IMR-90 (cell line): ENCODE measurements at regions not wholly inside any gene's neighbourhood (a gene's known extent, or its start where the extent isn't known, plus 50 kb on each side); places are given as distances from the start of the nearest gene placed in this dataset.

ENCODE experiments used
- CEBPB ChIP-seq: IDR thresholded peaks from 2 replicates; pipeline ENCODE4 v1.6.1; 2012; ENCODE audit warnings: low read depth, low read length, improper control_type of control experiment
- CHD1 ChIP-seq: IDR thresholded peaks from 2 replicates; pipeline ENCODE4 v1.6.1; 2012; ENCODE audit warnings: low read depth, low read length, improper control_type of control experiment
- CTCF ChIP-seq: conservative IDR thresholded peaks from 2 replicates; pipeline ENCODE4 v1.5.1; 2012; ENCODE audit warnings: mild to moderate bottlenecking, low read depth, low read length, improper control_type of control experiment
- MAFK ChIP-seq: IDR thresholded peaks from 2 replicates; pipeline ENCODE4 v1.6.1; 2012; ENCODE audit warnings: low read depth, low read length, improper control_type of control experiment
- MAZ ChIP-seq: IDR thresholded peaks from 2 replicates; pipeline ENCODE4 v1.6.1; 2012; ENCODE audit warnings: low read depth, mild to moderate bottlenecking, low read length, improper control_type of control experiment, moderate library complexity, borderline replicate concordance
- MXI1 ChIP-seq: IDR thresholded peaks from 2 replicates; pipeline ENCODE4 v1.6.1; 2012; ENCODE audit warnings: low read depth, mild to moderate bottlenecking, low read length, moderate library complexity, borderline replicate concordance
- NFE2L2 ChIP-seq: fragments of 150-350 bp; IDR thresholded peaks from 2 replicates; pipeline ENCODE4 v1.6.1; 2016; ENCODE audit warnings: low read depth, mild to moderate bottlenecking, low read length
- POLR2A ChIP-seq: IDR thresholded peaks from 2 replicates; pipeline ENCODE4 v1.6.1; 2012; ENCODE audit warnings: mild to moderate bottlenecking, low read depth, low read length
- RAD21 ChIP-seq: IDR thresholded peaks from 2 replicates; pipeline ENCODE4 v1.6.1; 2012; ENCODE audit warnings: low read length, improper control_type of control experiment
- RCOR1 ChIP-seq: IDR thresholded peaks from 2 replicates; pipeline ENCODE4 v1.6.1; 2012; ENCODE audit warnings: mild to moderate bottlenecking, low read length, improper control_type of control experiment; ENCODE audit not compliant: insufficient replicate concordance
- RFX5 ChIP-seq: IDR thresholded peaks from 2 replicates; pipeline ENCODE4 v1.8.0; 2012; ENCODE audit warnings: low read depth, mild to moderate bottlenecking, low read length, moderate library complexity
- SMC3 ChIP-seq: fragments of 150-350 bp; IDR thresholded peaks from 2 replicates; pipeline ENCODE4 v1.6.1; 2016; ENCODE audit warnings: low read depth, mild to moderate bottlenecking, antibody characterized with exemption, low read length, moderate library complexity
- USF2 ChIP-seq: fragments of 150-350 bp; IDR thresholded peaks from 2 replicates; pipeline ENCODE4 v1.6.1; 2017; ENCODE audit warnings: mild to moderate bottlenecking, antibody characterized with exemption, low read length, low read depth

GRCh38 chr12:92080911-92081285, 64.7 kb downstream of the BTG1 start:
- no peak for TF ChIP-seq CTCF
- no peak for TF ChIP-seq USF2
- TF ChIP-seq POLR2A: no peak
- TF ChIP-seq CEBPB: no peak
- TF ChIP-seq CHD1: no peak
- TF ChIP-seq RAD21: no peak
- no peak for TF ChIP-seq MAZ
- no peak for TF ChIP-seq RCOR1
- no peak for TF ChIP-seq NFE2L2
- TF ChIP-seq MXI1: no peak
- no peak for TF ChIP-seq MAFK
- TF ChIP-seq SMC3: no peak
- TF ChIP-seq RFX5: no peak
